HL-60 (cell line): ENCODE measurements at regions not wholly inside any gene's neighbourhood (a gene's known extent, or its start where the extent isn't known, plus 50 kb on each side); places are given as distances from the start of the nearest gene placed in this dataset.

Experiments used
- DNase-seq, 2 experiments: peaks; one replicate each; pipeline ENCODE4 v3.0.0-alpha.2; 2010 to 2020; ENCODE audit warnings: low read depth in 1 of 2, low spot score in 1 of 2
- H3K27ac ChIP-seq: fragments of 250-450 bp; sonication (Bioruptor Pico); replicated peaks from 2 replicates; pipeline ENCODE4 v1.5.1; 2020; ENCODE audit warnings: mild to moderate bottlenecking, moderate library complexity
- H3K27me3 ChIP-seq: fragments of 250-450 bp; sonication (Bioruptor Pico); 2 replicates; pipeline ENCODE4 v1.5.1; 2021; ENCODE audit warnings: mild to moderate bottlenecking, moderate library complexity; ENCODE audit not compliant: insufficient read depth, poor library complexity, severe bottlenecking
- H3K4me3 ChIP-seq: replicated peaks from 2 replicates; pipeline ENCODE4 v1.5.1; 2011; ENCODE audit warnings: mild to moderate bottlenecking, control low read depth, low read length; ENCODE audit not compliant: insufficient read depth
- GABPA ChIP-seq: IDR thresholded peaks from 2 replicates; pipeline ENCODE4 v1.6.1; 2012; ENCODE audit warnings: low read depth
- POLR2AphosphoS5 ChIP-seq: IDR thresholded peaks from 2 replicates; pipeline ENCODE4 v1.6.1; 2012; ENCODE audit warnings: low read depth
- SPI1 ChIP-seq: IDR thresholded peaks from 2 replicates; pipeline ENCODE4 v1.6.1; 2012; ENCODE audit warnings: low read depth, mild to moderate bottlenecking, borderline replicate concordance
- TF ChIP-seq, protein P1 (sequence below): IDR thresholded peaks from one replicate; pipeline ENCODE4 v1.5.1; 2011; ENCODE audit warnings: low read length, control low read depth, inconsistent platforms; ENCODE audit not compliant: insufficient read depth
- TF ChIP-seq, protein P2 (sequence below): IDR thresholded peaks from 2 replicates; pipeline ENCODE4 v1.6.1; 2012; ENCODE audit warnings: low read depth; ENCODE audit not compliant: insufficient replicate concordance

DNA sequence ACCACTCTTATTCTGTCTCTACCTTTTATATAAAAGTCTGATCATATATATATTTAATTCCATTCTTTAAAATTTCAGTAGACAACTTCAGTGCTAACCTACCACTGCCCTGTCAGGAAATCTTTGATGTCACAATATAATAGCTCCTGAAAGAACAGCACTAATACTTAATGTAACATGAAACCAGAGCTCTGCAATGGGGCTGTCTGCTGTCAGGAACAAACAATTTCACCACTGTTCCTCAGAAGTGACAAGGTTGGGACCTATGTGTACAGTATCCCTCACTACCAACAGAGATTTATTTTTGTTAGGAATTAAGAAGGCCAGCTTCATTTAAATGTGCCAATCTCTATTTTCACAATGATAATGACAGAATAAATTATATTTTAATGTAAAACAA lies 165.5 kb upstream of the C11orf58 start:
- no peak overlapping the region for H3K4me3 ChIP-seq
- H3K27me3 ChIP-seq, result no peaks in the 10 kb centered on the region
- TF ChIP-seq GABPA (no peak), POLR2AphosphoS5 (no peak), SPI1 (no peak)
- TF ChIP-seq, protein P1, sequence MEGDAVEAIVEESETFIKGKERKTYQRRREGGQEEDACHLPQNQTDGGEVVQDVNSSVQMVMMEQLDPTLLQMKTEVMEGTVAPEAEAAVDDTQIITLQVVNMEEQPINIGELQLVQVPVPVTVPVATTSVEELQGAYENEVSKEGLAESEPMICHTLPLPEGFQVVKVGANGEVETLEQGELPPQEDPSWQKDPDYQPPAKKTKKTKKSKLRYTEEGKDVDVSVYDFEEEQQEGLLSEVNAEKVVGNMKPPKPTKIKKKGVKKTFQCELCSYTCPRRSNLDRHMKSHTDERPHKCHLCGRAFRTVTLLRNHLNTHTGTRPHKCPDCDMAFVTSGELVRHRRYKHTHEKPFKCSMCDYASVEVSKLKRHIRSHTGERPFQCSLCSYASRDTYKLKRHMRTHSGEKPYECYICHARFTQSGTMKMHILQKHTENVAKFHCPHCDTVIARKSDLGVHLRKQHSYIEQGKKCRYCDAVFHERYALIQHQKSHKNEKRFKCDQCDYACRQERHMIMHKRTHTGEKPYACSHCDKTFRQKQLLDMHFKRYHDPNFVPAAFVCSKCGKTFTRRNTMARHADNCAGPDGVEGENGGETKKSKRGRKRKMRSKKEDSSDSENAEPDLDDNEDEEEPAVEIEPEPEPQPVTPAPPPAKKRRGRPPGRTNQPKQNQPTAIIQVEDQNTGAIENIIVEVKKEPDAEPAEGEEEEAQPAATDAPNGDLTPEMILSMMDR, result no peak
- TF ChIP-seq, protein P2, sequence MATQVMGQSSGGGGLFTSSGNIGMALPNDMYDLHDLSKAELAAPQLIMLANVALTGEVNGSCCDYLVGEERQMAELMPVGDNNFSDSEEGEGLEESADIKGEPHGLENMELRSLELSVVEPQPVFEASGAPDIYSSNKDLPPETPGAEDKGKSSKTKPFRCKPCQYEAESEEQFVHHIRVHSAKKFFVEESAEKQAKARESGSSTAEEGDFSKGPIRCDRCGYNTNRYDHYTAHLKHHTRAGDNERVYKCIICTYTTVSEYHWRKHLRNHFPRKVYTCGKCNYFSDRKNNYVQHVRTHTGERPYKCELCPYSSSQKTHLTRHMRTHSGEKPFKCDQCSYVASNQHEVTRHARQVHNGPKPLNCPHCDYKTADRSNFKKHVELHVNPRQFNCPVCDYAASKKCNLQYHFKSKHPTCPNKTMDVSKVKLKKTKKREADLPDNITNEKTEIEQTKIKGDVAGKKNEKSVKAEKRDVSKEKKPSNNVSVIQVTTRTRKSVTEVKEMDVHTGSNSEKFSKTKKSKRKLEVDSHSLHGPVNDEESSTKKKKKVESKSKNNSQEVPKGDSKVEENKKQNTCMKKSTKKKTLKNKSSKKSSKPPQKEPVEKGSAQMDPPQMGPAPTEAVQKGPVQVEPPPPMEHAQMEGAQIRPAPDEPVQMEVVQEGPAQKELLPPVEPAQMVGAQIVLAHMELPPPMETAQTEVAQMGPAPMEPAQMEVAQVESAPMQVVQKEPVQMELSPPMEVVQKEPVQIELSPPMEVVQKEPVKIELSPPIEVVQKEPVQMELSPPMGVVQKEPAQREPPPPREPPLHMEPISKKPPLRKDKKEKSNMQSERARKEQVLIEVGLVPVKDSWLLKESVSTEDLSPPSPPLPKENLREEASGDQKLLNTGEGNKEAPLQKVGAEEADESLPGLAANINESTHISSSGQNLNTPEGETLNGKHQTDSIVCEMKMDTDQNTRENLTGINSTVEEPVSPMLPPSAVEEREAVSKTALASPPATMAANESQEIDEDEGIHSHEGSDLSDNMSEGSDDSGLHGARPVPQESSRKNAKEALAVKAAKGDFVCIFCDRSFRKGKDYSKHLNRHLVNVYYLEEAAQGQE, result no peak
- no peak overlapping the region for H3K27ac ChIP-seq
- DNase-seq, result no peak

DNA sequence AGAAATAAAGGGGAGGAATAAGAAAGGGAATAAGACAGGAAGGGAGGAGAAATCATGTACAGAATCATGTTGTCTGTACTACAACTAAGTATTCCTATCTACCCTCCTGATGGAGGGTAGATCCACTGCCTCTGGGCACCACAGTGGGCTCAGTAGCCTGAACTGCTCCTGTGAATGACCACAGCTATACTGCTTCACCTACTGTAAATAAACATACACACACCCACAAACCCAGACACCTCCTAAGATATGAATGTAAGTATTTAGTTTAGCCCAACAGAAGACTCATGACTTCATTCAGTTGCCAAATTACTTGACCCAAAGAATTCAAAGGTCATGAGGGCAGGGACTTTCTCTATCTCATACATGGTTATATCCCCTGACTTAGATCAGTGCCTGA lies 177.3 kb upstream of the C11orf58 start:
- Histone ChIP-seq H3K27me3 (peaks cover 2% of the 10 kb centered on the region), H3K27ac (no peak overlapping the region), H3K4me3 (no peak overlapping the region)
- TF ChIP-seq, protein P2, result no peak
- TF ChIP-seq GABPA (no peak), POLR2AphosphoS5 (no peak), SPI1 (no peak)
- TF ChIP-seq, protein P1, result no peak
- no peak for DNase-seq

DNA sequence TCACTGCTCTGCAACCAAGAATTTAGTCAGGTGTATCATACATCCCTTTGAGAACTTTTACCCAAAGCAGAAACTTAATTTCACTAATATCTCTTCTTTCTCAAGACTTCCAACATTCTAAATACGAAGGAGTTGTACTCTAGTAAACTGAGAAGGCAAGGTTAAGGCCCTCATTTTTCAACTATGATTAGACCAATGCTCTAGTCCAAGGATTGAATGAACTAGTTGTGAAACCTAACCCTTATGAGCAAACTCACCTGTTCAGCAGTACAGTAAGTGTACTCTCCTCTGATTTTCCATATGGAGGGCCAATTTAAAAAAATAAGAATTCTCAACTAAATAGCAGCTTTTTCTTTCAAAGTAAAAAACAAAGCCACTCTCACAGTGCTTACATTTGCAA lies 180.0 kb upstream of the C11orf58 start:
- no peak for DNase-seq
- TF ChIP-seq GABPA, result no peak
- TF ChIP-seq SPI1, result no peak
- TF ChIP-seq, protein P1, result no peak
- TF ChIP-seq, protein P2, result no peak
- TF ChIP-seq POLR2AphosphoS5, result no peak
- Histone ChIP-seq H3K4me3 (no peak overlapping the region), H3K27ac (no peak overlapping the region), H3K27me3 (peaks cover 4% of the 10 kb centered on the region)
